KG1 (cell line): ENCODE measurements at regions not wholly inside any gene's neighbourhood (a gene's known extent, or its start where the extent isn't known, plus 50 kb on each side); places are given as distances from the start of the nearest gene placed in this dataset.
"Not testable (repeated sequence)": the region's sequence is repeated elsewhere in the genome, so short reads cannot be mapped to it uniquely, and the experiment has no call there.

Source experiments
- DNase-seq: peaks from one replicate; lab custom pipeline; 2025; lab: John Stamatoyannopoulos, UW

GRCh38 chr2:7428454-7429204, 511.4 kb downstream of the RNF144A start:
- DNase-seq, result no peak

- no peak for DNase-seq
These were observed 512.5 kb downstream of the RNF144A start for GRCh38 chr2:7429733-7430132.

GRCh38 chr2:7430421-7430868, 513.2 kb downstream of the RNF144A start:
- DNase-seq, result no peak

- no peak for DNase-seq
These were observed 513.8 kb downstream of the RNF144A start for GRCh38 chr2:7430869-7431641.

GRCh38 chr2:7432436-7432835, 515.2 kb downstream of the RNF144A start:
- no peak for DNase-seq

- no peak for DNase-seq
These were observed 519.1 kb downstream of the RNF144A start for GRCh38 chr2:7436096-7436906.

GRCh38 chr2:7437141-7437540, 519.9 kb downstream of the RNF144A start:
- no peak for DNase-seq

GRCh38 chr2:7437716-7438632, 520.8 kb downstream of the RNF144A start:
- no peak for DNase-seq

GRCh38 chr2:7438855-7439254, 521.6 kb downstream of the RNF144A start:
- DNase-seq, result no peak

GRCh38 chr2:7440977-7441376, 523.8 kb downstream of the RNF144A start:
- no peak for DNase-seq

GRCh38 chr2:7441841-7442240, 524.6 kb downstream of the RNF144A start:
- not testable (repeated sequence) for DNase-seq

- DNase-seq, result no peak
These were observed 527.4 kb downstream of the RNF144A start for GRCh38 chr2:7444626-7445025.

GRCh38 chr2:7448578-7449264, 531.5 kb downstream of the RNF144A start:
- DNase-seq, result no peak

- no peak for DNase-seq
These were observed 532.1 kb downstream of the RNF144A start for GRCh38 chr2:7449298-7449697.

GRCh38 chr2:7450188-7450832, 533.1 kb downstream of the RNF144A start:
- no peak for DNase-seq

- no peak for DNase-seq
These were observed 533.6 kb downstream of the RNF144A start for GRCh38 chr2:7450833-7451190.

- DNase-seq, result no peak
These were observed 535.1 kb downstream of the RNF144A start for GRCh38 chr2:7452110-7452876.

- no peak for DNase-seq
These were observed 537.4 kb downstream of the RNF144A start for GRCh38 chr2:7454592-7454991.

- no peak for DNase-seq
These were observed 539.5 kb downstream of the RNF144A start for GRCh38 chr2:7456762-7457161.

GRCh38 chr2:7458066-7458465, 540.9 kb downstream of the RNF144A start:
- DNase-seq, result no peak
